ENCODE measurements at regions not wholly inside any gene's neighbourhood (a gene's known extent, or its start where the extent isn't known, plus 50 kb on each side); places are given as distances from the start of the nearest gene placed in this dataset.

- TF ChIP-seq POLR2A (IDR thresholded peaks at IDR 0.05; ENCODE audit: control extremely low read depth in 1 of 2, low read depth in 2 of 2, low read length in 2 of 2): no peak
- no peak for TF ChIP-seq POLR2AphosphoS5 (IDR thresholded peaks at IDR 0.05; ENCODE audit: low read depth, low read length)
- TF ChIP-seq CHD2 (IDR thresholded peaks at IDR 0.05; ENCODE audit: low read length): no peak
- no peak for TF ChIP-seq TCF12 (IDR thresholded peaks at IDR 0.05; ENCODE audit: low read depth, low read length)
- no peak for TF ChIP-seq FOSL1 (IDR thresholded peaks at IDR 0.05; ENCODE audit: insufficient read depth, low read depth, low read length)
- no peak for TF ChIP-seq CTCF (IDR thresholded peaks at IDR 0.05; ENCODE audit: control extremely low read depth in 1 of 3, insufficient read depth in 1 of 3, low read depth in 1 of 3, low read length in 3 of 3)
These were observed 343.2 kb downstream of the EIPR1 start for GRCh38 chr2:3034396-3034795.

Measured in H1 (cell line).